HG03432 (cell line): ENCODE measurements at regions not wholly inside any gene's neighbourhood (a gene's known extent, or its start where the extent isn't known, plus 50 kb on each side); places are given as distances from the start of the nearest gene placed in this dataset.

ENCODE experiments used
- ATAC-seq: cut with Tn5 transposase; IDR thresholded peaks from one replicate; pipeline ENCODE4 v1.9.1; 2021; ENCODE audit warnings: mild to moderate bottlenecking, moderate library complexity; ENCODE audit not compliant: unreplicated experiment

DNA sequence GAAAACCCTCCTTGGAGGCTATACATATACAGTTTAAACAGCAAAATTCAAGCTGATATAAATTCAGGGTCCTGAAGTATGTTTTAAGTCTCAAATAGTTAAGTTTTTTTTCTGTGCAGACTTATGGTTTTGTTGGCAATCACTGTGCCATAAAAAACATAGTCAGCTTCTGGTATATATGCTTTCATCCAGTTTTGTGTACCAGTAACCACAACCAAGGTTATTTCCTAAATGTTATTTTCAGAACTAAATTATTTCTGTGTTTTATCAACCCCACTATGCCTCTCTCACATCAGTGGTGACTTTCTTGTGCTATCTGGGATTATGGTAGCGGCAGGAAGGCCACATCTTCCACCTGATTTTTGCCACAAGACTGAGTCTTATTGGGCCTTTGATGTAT, 107.7 kb upstream of the SMARCA2 start:
- ATAC-seq: no peak

DNA sequence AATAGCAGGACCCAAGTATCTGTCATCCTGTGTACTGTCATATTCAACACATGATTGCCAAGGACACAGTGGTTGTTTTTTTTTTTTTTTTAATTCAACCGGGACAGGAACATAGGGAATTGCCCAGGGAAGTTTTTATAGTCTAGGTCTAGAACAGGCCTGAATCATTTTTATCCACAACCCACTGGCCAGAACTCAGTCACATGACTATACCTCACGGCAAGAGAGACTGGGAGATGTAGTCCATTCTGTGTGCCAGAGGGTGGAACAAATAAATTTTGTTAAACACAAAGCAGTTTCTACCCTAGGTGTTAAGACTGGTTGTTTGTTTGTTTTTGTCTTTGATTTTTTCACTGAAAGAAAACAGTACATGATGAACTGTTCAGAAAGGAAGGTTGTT, 105.8 kb upstream of the SMARCA2 start:
- ATAC-seq: no peak

DNA sequence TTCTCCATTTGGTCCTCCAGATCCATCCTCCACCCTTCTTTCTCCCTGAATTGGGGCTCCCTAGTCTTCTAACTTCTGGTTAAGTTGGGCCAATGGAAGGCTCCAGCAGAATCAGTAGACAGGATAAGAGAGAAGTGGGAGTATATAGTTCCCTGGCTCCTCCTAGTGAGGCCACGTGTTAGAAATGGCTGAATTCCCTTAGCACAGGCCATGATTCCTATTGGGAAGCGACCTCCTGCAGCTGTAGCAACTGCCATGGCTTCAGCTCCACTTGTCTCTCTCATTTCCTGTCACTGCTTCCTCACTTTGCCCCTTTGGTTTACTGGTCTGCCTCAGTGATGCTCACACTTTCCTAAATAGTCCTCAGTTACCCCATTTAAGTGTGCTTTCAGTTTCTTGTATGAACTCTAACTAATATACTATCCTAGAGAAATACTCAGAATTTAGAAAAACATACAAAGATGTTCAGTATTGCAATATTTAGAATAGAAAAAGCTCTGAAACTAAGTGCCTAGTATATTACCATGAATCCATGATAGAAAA, 104.8 kb upstream of the SMARCA2 start:
- no peak for ATAC-seq

DNA sequence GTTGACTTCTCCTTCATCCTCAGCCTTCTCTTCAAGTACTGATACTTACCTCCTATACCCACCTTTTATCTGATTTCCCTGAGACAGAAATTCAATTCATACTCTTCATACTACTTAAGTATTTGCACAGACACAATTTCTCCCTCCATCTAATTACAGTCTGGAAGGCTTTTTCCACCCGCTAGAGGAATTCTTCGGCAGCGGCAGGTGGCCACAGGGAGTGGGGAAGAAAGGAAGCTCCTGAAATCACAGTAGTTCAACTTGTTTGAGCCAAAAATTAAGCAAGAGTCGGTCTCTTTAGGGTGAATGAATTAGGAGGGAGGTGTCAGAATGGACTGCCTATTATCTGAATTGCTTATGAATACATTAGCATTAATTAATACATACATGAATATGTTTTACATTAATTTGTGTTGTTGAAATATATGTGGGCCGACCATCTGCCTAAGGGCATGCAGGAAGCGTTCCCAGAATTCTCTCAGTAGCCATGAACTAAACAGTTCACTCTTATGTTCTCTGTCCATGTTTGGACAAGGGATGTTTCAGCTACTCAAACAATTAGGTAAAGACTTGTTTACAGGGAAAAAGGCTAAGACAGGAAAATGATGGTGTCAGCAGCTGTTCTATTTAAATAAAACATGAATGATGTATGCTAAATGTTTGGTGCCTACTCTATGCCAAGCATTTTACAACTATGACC, 101.4 kb upstream of the SMARCA2 start:
- no peak for ATAC-seq

DNA sequence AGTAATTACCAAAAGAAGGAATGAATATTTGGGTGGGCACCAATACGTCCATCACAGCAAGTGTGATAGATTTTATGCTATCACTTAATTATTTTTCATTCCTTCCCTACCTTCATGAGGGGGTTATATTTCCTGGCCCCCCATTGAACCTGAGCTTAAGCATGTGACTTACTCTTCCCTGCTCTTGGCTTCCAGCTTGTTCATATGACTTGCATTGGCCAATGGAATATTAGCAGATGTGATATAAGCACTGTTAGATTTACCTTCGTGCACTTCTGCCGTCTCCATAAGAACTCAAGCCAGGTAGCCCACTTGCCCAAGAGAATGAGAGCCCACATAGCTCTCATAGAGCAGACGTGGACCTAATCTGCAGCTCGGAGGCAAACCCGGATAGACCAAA, 99.1 kb upstream of the SMARCA2 start:
- no peak for ATAC-seq

DNA sequence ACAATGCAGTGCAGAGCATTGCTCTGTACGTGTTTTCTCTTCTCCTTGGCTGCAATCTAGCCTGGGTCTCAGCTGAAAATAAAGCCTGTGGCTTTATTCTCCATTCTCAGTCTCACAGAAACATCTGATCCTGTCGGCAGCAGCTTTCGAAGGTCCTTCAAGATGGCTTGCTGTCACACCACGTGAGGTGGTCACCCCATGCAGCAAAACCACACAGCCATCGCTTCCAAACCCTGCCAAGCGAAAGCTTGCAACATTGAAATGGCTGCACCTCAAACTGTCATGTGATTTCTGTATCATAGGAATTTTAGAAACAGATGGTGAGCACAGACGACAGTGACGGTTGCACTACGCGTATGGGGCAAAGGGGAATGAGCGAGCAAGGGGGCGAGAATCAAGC, 98.5 kb upstream of the SMARCA2 start:
- no peak for ATAC-seq

DNA sequence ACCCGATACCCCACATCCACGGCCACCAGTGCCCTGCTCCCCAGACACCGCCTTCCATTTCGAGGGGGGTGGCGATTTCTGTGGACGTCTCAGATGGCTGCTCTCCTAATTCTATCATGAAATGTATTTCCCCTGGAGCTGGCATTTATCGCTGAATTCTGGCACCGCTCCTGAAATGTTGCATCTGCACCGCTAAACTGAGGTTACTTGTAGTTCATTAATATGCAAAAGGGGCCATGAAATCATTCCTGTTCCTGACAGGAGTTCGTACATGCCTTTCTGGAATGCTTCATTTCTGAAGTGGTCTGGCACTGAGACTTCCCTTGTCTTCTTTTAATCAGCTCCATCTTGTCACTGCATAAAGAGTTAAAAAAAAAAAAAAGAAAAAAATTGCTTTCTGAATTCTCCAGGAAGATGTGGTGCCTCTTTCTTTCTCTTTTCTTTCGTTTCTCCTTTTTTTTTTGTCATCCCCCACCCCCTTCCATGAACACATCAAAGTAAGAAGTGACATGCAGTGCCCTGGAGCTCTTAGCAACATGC, 97.7 kb upstream of the SMARCA2 start:
- ATAC-seq: no peak

DNA sequence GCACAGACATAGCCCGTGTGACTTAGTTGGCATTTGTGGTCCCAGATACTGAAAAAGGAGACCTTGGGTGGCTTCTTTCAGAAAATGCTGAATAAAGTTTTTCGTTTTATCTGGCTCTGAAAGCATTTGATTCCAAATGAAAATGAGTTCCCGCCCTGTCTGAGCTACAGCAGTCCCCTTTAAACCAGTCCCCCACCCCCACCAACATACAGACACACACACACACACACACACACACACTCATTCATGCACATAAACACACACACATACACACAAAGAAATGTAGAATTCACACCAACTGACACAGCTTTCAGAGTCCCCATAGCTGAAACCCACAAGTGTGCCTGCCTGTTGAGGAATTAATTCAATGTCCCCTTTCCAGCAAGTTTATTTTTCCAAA, 97.0 kb upstream of the SMARCA2 start:
- no peak for ATAC-seq

DNA sequence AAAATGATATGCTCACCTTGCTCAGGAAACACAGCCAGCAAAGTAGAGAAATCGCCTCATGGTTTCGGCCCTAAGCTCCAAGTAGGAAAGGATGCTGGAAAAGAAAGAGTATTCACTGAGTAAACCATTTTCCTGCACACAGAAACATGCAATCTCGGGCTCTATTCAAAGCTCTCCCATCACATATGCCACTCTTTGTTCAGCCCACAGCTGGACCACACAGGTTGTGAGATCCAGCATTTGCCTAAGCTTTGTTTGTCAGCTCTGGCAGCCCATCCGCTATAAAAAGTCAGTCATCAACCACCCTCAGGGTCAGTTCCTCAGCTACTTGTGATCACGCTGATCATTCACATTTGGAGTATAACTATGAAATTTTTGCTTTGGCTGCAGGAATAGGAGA, 96.5 kb upstream of the SMARCA2 start:
- no peak for ATAC-seq

DNA sequence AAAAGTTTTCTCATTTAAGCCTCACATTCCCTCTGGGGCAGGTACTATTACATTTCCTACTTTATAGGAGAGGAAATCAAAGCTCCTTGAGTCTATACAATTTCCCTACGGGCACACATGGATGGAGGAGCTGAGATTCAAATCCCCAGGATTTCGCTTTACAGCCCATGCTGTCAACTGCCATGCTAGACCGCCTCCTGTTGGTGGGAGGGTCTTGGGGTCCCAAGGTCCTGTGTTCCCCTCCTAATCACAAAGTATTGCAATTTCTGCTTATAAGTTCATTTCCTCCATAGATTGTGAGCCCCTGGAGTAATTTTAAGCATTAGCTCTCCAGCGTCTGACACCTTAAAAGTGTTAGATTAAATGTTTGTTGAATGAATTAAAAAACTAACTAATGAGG, 95.9 kb upstream of the SMARCA2 start:
- ATAC-seq: no peak

DNA sequence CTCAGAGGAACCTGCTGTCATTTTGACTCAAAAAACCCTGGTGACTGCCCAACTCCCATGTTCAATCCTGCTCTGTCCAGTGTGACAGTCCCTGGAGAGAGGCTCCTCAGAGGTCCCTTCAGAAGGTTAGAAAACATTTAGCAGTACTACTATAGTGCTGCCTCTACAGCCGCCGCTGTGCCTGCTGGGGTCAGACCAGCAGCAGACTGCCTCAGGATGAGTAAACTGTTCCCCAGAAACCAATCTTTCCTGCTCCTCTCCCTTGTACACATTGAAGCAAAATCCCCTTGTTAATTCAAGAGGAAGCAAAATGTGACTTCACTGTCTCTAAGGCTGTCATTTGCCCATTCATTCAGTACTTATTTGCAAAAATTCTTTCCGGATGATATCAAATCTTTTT, 94.8 kb upstream of the SMARCA2 start:
- no peak for ATAC-seq

DNA sequence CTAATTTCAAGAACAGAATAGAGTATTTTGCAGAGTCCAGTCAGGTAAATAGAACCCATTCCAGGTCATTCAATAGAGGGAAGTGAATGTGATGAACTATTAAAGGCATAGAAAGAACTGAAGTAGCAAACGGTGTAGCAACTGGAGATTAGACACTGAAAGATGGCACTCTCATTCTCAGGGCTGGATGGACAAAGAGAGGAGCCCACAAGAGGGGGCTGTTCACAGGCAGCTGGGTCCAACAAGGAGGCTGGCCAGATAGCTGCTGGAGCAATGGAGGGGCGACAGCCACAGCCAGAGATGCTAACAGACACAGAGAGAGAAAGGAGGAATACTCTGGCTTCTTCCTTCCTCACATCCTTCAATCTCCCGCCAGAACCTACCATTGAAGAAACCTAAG, 93.1 kb upstream of the SMARCA2 start:
- ATAC-seq: no peak

DNA sequence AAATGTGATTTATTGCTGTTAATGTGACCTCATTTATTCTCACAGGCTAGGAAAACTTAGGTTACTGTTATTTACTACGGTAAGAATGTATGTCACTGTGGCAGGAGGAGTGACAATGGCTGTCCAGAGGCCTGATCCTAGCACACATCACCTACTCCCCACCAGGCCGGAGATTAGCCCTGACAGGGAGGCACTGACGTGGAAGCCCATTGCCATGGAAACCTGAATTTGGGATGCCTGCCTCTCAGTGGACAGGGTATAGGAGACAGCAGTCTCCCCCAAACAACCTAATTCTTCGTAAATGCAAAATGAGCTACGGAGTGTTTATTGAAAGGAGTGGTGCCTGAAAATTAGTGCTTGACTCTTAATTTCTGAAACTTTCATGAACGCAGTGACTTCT, 87.6 kb upstream of the SMARCA2 start:
- no peak for ATAC-seq

DNA sequence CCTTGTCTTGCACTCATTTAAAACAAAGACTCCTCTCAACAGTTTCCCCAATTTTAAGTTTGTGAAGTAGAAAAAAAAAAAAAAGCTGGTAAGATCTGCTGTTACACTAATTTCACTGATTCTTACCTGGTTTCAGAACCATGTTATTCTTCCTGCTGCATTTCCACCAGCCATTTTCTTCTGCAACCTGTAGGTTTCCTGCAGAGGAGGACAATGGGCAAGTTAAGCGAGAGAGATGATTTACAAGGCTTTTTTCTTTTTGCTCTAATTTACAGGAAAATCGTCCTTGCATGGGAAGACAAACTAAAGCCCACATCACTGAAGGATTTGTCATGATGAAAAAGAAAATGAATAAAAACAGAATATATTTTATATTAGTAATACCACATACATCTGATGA, 86.0 kb upstream of the SMARCA2 start:
- no peak for ATAC-seq

DNA sequence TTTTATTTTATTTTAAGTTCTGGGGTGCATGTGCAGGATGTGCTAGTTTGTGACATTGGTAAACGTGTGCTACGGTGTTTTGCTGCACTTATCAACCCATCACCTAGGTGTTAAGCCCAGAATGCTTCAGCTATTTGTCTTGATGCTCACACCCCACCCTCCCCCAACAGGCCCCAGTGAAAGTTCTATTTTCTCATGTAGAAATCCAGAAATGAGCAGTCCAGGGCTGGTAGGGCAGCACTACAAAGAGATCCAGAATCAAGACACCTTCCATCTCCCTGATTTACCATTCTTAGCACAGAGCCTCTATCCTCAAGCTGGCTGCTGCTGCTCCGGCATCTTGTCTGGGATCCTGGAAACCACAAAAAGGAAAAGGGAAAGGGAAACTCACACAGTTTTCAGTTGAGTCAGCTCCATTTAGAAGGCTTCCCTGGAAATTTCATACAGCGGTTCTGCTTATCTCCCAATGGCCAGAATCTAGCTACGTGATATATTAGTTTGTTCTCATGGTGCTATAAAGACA, 85.4 kb upstream of the SMARCA2 start:
- peak; percentile 65 for ATAC-seq

DNA sequence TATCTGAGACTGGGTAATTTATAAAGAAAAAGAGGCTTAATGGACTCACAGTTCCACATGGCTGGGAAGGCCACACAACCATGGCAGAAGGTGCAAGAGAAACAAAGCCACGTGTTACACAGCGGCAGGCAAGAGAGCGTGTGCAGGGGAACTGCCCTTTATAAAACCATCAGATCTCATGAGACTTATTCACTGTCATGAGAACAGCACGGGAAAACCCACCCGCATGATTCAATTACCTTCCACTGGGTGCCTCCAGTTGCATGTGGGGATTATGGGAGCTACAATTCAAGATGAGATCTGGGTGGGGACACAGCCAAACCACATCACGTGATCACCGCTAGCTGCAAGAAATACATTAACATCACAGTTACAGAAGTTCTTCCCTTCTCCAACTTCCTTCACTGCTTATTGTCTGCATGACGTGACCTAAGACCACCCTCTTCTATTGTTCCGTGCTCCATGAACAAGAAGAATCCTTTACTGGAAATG, 84.9 kb upstream of the SMARCA2 start:
- peak; percentile 73 for ATAC-seq

DNA sequence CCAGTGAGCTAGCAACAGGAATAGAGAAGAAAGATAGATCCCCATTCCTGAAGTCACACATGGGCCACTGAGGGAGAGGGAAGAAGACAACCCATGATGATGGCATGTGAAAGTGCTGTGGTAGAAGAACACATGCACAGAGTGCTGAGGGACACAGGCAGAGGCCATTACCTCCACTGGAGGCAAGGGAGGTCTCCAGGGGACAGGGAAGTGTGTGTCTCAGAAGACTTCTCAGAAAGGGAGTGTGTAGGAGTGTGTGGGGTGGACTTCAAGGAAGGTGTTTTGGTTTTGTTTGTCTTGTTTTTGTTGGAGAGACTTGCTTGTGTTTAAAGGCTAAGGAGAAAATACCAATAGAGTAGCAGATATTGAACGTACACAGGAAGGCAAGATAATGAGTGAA, 77.0 kb upstream of the SMARCA2 start:
- ATAC-seq: peak; percentile 19

DNA sequence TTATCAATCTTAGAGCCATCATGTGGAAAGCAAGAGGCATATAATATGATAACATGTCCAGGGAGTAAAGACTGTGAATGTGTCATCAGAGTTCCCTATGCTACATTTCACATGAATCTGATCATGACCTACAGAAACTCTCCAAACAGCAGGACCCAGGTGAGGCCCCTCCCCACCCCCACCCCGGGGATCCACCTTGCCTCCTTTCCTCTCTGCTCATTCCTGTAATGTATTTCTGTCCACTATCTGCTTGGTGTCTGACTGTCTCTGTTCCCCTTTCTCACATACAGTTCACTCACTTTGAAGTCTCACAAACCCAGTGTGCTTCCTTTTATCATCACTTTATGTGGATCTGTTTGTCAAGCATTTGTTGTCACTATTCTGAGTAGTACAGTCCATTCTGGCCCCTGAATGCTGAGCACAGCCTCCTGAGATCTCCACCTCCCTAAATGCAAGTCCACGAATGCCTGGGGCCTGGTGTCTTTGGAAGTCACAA, 76.4 kb upstream of the SMARCA2 start:
- peak; percentile 77 for ATAC-seq

DNA sequence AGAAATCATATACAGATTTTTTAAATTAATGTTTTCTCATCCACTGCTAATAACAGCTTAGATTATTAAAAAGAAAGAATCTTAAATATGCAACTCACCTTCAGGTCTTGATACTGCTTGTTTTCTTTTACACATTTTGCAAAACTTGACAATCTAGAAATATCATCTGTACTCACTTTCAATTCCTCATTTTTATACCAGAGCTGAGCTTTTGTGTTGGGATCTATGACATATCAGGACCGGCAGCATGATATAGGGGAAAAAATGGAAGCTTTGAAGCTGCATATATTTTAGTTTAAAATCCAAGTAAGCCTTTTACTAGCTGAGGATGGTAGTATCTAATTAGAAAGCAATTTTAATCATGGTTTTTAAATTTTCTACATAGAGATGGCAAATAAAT, 75.7 kb upstream of the SMARCA2 start:
- no peak for ATAC-seq

DNA sequence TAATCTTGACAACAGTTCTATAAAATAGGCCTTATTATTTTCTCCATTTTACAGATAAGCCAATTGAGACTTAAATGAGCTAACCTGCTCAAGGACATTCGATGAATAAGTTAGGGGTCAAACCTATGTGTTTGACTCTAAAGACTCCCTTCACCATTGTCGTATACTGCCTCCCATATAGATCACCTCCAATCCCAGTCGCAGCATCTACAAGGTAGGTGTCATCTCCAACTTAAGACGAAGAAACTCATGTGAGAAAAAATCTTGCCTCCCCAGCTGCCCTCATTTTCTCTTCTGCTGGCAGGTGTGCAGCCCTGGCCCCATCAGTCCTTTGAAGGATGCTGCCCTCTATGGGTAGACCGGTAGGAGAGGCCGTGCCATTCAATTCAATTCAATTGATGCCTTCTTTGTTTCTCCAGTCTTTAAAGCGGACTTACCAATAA, 75.2 kb upstream of the SMARCA2 start:
- ATAC-seq: peak; percentile 82

DNA sequence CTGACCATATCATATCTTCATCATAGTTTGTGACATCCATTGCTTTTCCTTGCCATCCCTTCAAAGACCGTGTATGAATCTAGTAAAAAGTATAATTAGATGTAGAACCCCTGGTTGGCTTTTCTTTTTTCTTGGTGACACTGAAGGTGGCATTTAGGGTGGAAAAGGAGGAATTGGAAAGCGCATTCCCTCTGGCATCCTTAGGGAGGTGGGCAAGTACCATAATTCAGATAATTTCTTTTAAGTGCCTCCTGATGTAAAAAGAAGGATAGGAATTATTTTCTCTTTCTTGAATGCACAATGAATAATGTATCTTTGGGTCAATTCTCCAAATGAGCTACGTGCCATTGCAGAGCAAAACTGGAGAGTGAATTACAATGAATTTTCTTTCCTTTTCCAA, 73.2 kb upstream of the SMARCA2 start:
- no peak for ATAC-seq
